DOHH2 (cell line): ENCODE measurements at regions not wholly inside any gene's neighbourhood (a gene's known extent, or its start where the extent isn't known, plus 50 kb on each side); places are given as distances from the start of the nearest gene placed in this dataset.

Experiments
- H3F3A ChIP-seq: fragments of 200-600 bp; sonication (generic), shearing (Covaris generic); 2 replicates; pipeline ENCODE4 v1.6.0; 2016; ENCODE audit warnings: antibody characterized with exemption, mild to moderate bottlenecking; ENCODE audit not compliant: control insufficient read depth, insufficient read depth
- H3K27ac ChIP-seq: fragments of 200-600 bp; sonication (generic); 2 replicates; pipeline ENCODE4 v1.5.1; 2014; ENCODE audit warnings: low read depth, mild to moderate bottlenecking, low read length, moderate library complexity
- H3K27me3 ChIP-seq: fragments of 200-600 bp; sonication (generic); 2 replicates; pipeline ENCODE4 v1.6.1; 2014; ENCODE audit warnings: mild to moderate bottlenecking, low read length, mixed read lengths; ENCODE audit not compliant: control insufficient read depth
- H3K36me3 ChIP-seq: fragments of 200-600 bp; sonication (generic); 2 replicates; pipeline ENCODE4 v1.6.1; 2014; ENCODE audit warnings: mild to moderate bottlenecking, low read length, moderate library complexity, mixed read lengths; ENCODE audit not compliant: control insufficient read depth
- H3K4me1 ChIP-seq: fragments of 200-600 bp; sonication (generic); 2 replicates; pipeline ENCODE4 v1.6.1; 2014; ENCODE audit warnings: mild to moderate bottlenecking, low read length, mixed read lengths; ENCODE audit not compliant: control insufficient read depth
- H3K4me2 ChIP-seq: fragments of 200-600 bp; sonication (generic); 2 replicates; pipeline ENCODE4 v1.6.0; 2014; ENCODE audit warnings: mild to moderate bottlenecking, low read length, moderate library complexity
- H3K4me3 ChIP-seq: fragments of 200-600 bp; sonication (generic); 2 replicates; pipeline ENCODE4 v1.5.1; 2014; ENCODE audit warnings: mild to moderate bottlenecking, low read length, mixed read lengths
- H3K79me2 ChIP-seq: fragments of 200-600 bp; sonication (generic); 2 replicates; pipeline ENCODE4 v1.6.1; 2014; ENCODE audit warnings: mild to moderate bottlenecking, low read length, mixed read lengths; ENCODE audit not compliant: control insufficient read depth
- H3K9me2 ChIP-seq: fragments of 200-600 bp; sonication (generic); replicated peaks from 2 replicates; pipeline ENCODE4 v1.6.1; 2014; ENCODE audit warnings: mild to moderate bottlenecking, low read length, mixed read lengths; ENCODE audit not compliant: control insufficient read depth
- H3K9me3 ChIP-seq: fragments of 200-600 bp; sonication (generic); 2 replicates; pipeline ENCODE4 v1.6.1; 2014; ENCODE audit warnings: antibody characterized with exemption, low read length, mixed read lengths; ENCODE audit not compliant: control insufficient read depth, insufficient read depth
- H4K20me1 ChIP-seq: fragments of 200-600 bp; sonication (generic); 2 replicates; pipeline ENCODE4 v1.6.0; 2014; ENCODE audit warnings: low read depth, mild to moderate bottlenecking, antibody characterized with exemption, low read length, moderate library complexity; ENCODE audit not compliant: control insufficient read depth, insufficient read depth
- CTCF ChIP-seq: fragments of 200-600 bp; sonication (generic); IDR thresholded peaks from one replicate; pipeline ENCODE4 v1.5.1; 2014; ENCODE audit warnings: antibody characterized with exemption, mild to moderate bottlenecking, low read depth, low read length; ENCODE audit not compliant: poor library complexity, severe bottlenecking
- EZH2phosphoT487 ChIP-seq: fragments of 200-600 bp; sonication (generic); IDR thresholded peaks from 2 replicates; pipeline ENCODE4 v1.6.1; 2017; ENCODE audit warnings: borderline replicate concordance, mild to moderate bottlenecking, antibody characterized with exemption, low read length, moderate library complexity, mixed read lengths

GRCh38 chr19:31072451-31072850, 276.8 kb downstream of the TSHZ3 start:
- Histone ChIP-seq H3K9me2 (no peaks in the 10 kb centered on the region), H3F3A (no peaks in the 10 kb centered on the region), H3K4me1 (no peaks in the 10 kb centered on the region), H3K27ac (no peak overlapping the region), H3K9me3 (peaks cover 6% of the 10 kb centered on the region; the same call in 1 of the 2 replicates), H3K36me3 (no peaks in the 10 kb centered on the region), H4K20me1 (no peaks in the 10 kb centered on the region), H3K4me2 (no peak overlapping the region), H3K27me3 (no peaks in the 10 kb centered on the region), H3K79me2 (no peaks in the 10 kb centered on the region), H3K4me3 (no peak overlapping the region)
- TF ChIP-seq EZH2phosphoT487: no peak
- no peak for TF ChIP-seq CTCF

- no peak for TF ChIP-seq EZH2phosphoT487
- TF ChIP-seq CTCF: no peak
- Histone ChIP-seq H3K79me2 (no peaks in the 10 kb centered on the region), H3F3A (no peaks in the 10 kb centered on the region), H3K4me3 (no peak overlapping the region), H3K9me2 (no peaks in the 10 kb centered on the region), H3K36me3 (no peaks in the 10 kb centered on the region), H3K4me1 (no peaks in the 10 kb centered on the region), H4K20me1 (no peaks in the 10 kb centered on the region), H3K4me2 (no peak overlapping the region), H3K27ac (no peak overlapping the region), H3K27me3 (no peaks in the 10 kb centered on the region), H3K9me3 (no peaks in the 10 kb centered on the region)
Observed at GRCh38 chr19:31071136-31071855, 277.9 kb downstream of the TSHZ3 start.

- TF ChIP-seq EZH2phosphoT487: no peak
- Histone ChIP-seq H3F3A (no peaks in the 10 kb centered on the region), H3K9me2 (no peaks in the 10 kb centered on the region), H3K4me3 (no peak overlapping the region), H3K79me2 (no peaks in the 10 kb centered on the region), H3K4me2 (no peak overlapping the region), H3K36me3 (no peaks in the 10 kb centered on the region), H4K20me1 (no peaks in the 10 kb centered on the region), H3K27me3 (no peaks in the 10 kb centered on the region), H3K9me3 (no peaks in the 10 kb centered on the region), H3K27ac (no peak overlapping the region), H3K4me1 (no peaks in the 10 kb centered on the region)
Observed at GRCh38 chr19:31070146-31071065, 278.8 kb downstream of the TSHZ3 start.

GRCh38 chr19:31068268-31068667, 281.0 kb downstream of the TSHZ3 start:
- H3F3A ChIP-seq: no peaks in the 10 kb centered on the region
- no peaks in the 10 kb centered on the region for H3K9me2 ChIP-seq
- no peak overlapping the region for H3K27ac ChIP-seq
- no peak overlapping the region for H3K4me3 ChIP-seq
- no peaks in the 10 kb centered on the region for H3K4me1 ChIP-seq
- H3K79me2 ChIP-seq: no peaks in the 10 kb centered on the region
- H3K27me3 ChIP-seq: no peaks in the 10 kb centered on the region
- H3K9me3 ChIP-seq: no peaks in the 10 kb centered on the region
- H4K20me1 ChIP-seq: no peaks in the 10 kb centered on the region
- no peaks in the 10 kb centered on the region for H3K36me3 ChIP-seq
- no peak overlapping the region for H3K4me2 ChIP-seq
- TF ChIP-seq EZH2phosphoT487 (no peak), CTCF (no peak)
